ENCODE measurements at regions not wholly inside any gene's neighbourhood (a gene's known extent, or its start where the extent isn't known, plus 50 kb on each side); places are given as distances from the start of the nearest gene placed in this dataset.

GRCh38 chr10:125473143-125473793 is 209.7 kb downstream of the TEX36 start:
- POLR2A ChIA-PET: no interaction called here
- CTCF ChIA-PET: no interaction called here
- peak; percentile 31 for DNase-seq (ENCODE audit: extremely low spot score)
- TF ChIP-seq ZNF384 (IDR thresholded peaks at IDR 0.05) (no peak), PKNOX1 (IDR thresholded peaks at IDR 0.05) (peak; percentile 37; the same call in 1 of the 2 replicates)

- CTCF ChIA-PET: no interaction called here
- no peak for DNase-seq (ENCODE audit: extremely low spot score)
- POLR2A ChIA-PET: no interaction called here
- no peak for TF ChIP-seq SP1 (IDR thresholded peaks at IDR 0.05)
- TF ChIP-seq ELF4 (IDR thresholded peaks at IDR 0.05): no peak
- TF ChIP-seq SUZ12 (IDR thresholded peaks at IDR 0.05): no peak
- no peak for TF ChIP-seq NFRKB (IDR thresholded peaks at IDR 0.05)
- TF ChIP-seq L3MBTL2 (conservative IDR thresholded peaks at IDR 0.05): no peak
- no peak for TF ChIP-seq BHLHE40 (IDR thresholded peaks at IDR 0.05; ENCODE audit: borderline replicate concordance)
- no peak for TF ChIP-seq PKNOX1 (IDR thresholded peaks at IDR 0.05)
- TF ChIP-seq HDGF (IDR thresholded peaks at IDR 0.05; ENCODE audit: borderline replicate concordance): no peak
- no peak for TF ChIP-seq CTBP1 (IDR thresholded peaks at IDR 0.05; ENCODE audit: borderline replicate concordance)
- TF ChIP-seq ZNF384 (IDR thresholded peaks at IDR 0.05): no peak
- no peak for TF ChIP-seq FOXM1 (IDR thresholded peaks at IDR 0.05; ENCODE audit: borderline replicate concordance)
- no peak for TF ChIP-seq TARDBP (IDR thresholded peaks at IDR 0.05)
- no peak for TF ChIP-seq FOXA1 (IDR thresholded peaks at IDR 0.05)
- no peak for TF ChIP-seq ARNT (IDR thresholded peaks at IDR 0.05)
- no peak for TF ChIP-seq LEF1 (IDR thresholded peaks at IDR 0.05; ENCODE audit: borderline replicate concordance)
- TF ChIP-seq FOXK2 (IDR thresholded peaks at IDR 0.05): no peak
Observed at GRCh38 chr10:125472010-125472607, 210.9 kb downstream of the TEX36 start.

GRCh38 chr10:125468278-125468677 is 214.7 kb downstream of the TEX36 start:
- ChIA-PET CTCF (no interaction called here), POLR2A (no interaction called here)
- DNase-seq (ENCODE audit: extremely low spot score): no peak
- no peak for TF ChIP-seq ZNF384 (IDR thresholded peaks at IDR 0.05)
- TF ChIP-seq NFRKB (IDR thresholded peaks at IDR 0.05): no peak

- CTCF ChIA-PET: no interaction called here
- POLR2A ChIA-PET: no interaction called here
- DNase-seq (ENCODE audit: extremely low spot score): no peak
- TF ChIP-seq BHLHE40 (IDR thresholded peaks at IDR 0.05; ENCODE audit: borderline replicate concordance) (no peak), PKNOX1 (IDR thresholded peaks at IDR 0.05) (no peak), CTBP1 (IDR thresholded peaks at IDR 0.05; ENCODE audit: borderline replicate concordance) (no peak)
Observed at GRCh38 chr10:125466685-125467084, 216.3 kb downstream of the TEX36 start.

GRCh38 chr10:125462845-125463244 is 220.1 kb downstream of the TEX36 start:
- TF ChIP-seq L3MBTL2 (conservative IDR thresholded peaks at IDR 0.05) (no peak), CTBP1 (IDR thresholded peaks at IDR 0.05; ENCODE audit: borderline replicate concordance) (no peak), LEF1 (IDR thresholded peaks at IDR 0.05; ENCODE audit: borderline replicate concordance) (no peak), ZNF384 (IDR thresholded peaks at IDR 0.05) (no peak), NFRKB (IDR thresholded peaks at IDR 0.05) (no peak), FOXK2 (IDR thresholded peaks at IDR 0.05) (no peak), FOXM1 (IDR thresholded peaks at IDR 0.05; ENCODE audit: borderline replicate concordance) (no peak), BHLHE40 (IDR thresholded peaks at IDR 0.05; ENCODE audit: borderline replicate concordance) (no peak), TARDBP (IDR thresholded peaks at IDR 0.05) (no peak), HDGF (IDR thresholded peaks at IDR 0.05; ENCODE audit: borderline replicate concordance) (no peak), FOXA1 (IDR thresholded peaks at IDR 0.05) (no peak), SUZ12 (IDR thresholded peaks at IDR 0.05) (no peak), SP1 (IDR thresholded peaks at IDR 0.05) (no peak), PKNOX1 (IDR thresholded peaks at IDR 0.05) (no peak), ARNT (IDR thresholded peaks at IDR 0.05) (no peak), ELF4 (IDR thresholded peaks at IDR 0.05) (no peak)
- POLR2A ChIA-PET: no interaction called here
- CTCF ChIA-PET: no interaction called here
- no peak for DNase-seq (ENCODE audit: extremely low spot score)

GRCh38 chr10:125460326-125460725 is 222.6 kb downstream of the TEX36 start:
- ChIA-PET POLR2A (no interaction called here), CTCF (no interaction called here)
- no peak for TF ChIP-seq L3MBTL2 (conservative IDR thresholded peaks at IDR 0.05)
- TF ChIP-seq LEF1 (IDR thresholded peaks at IDR 0.05; ENCODE audit: borderline replicate concordance): no peak
- TF ChIP-seq FOXM1 (IDR thresholded peaks at IDR 0.05; ENCODE audit: borderline replicate concordance): no peak
- no peak for TF ChIP-seq ELF4 (IDR thresholded peaks at IDR 0.05)
- no peak for TF ChIP-seq SP1 (IDR thresholded peaks at IDR 0.05)
- TF ChIP-seq TARDBP (IDR thresholded peaks at IDR 0.05): no peak
- no peak for TF ChIP-seq CTBP1 (IDR thresholded peaks at IDR 0.05; ENCODE audit: borderline replicate concordance)
- TF ChIP-seq NFRKB (IDR thresholded peaks at IDR 0.05): no peak
- TF ChIP-seq PKNOX1 (IDR thresholded peaks at IDR 0.05): no peak
- no peak for TF ChIP-seq SUZ12 (IDR thresholded peaks at IDR 0.05)
- no peak for TF ChIP-seq BHLHE40 (IDR thresholded peaks at IDR 0.05; ENCODE audit: borderline replicate concordance)
- no peak for DNase-seq (ENCODE audit: extremely low spot score)
